Duodenal mucosa (tissue), 2 donors: ENCODE measurements at regions not wholly inside any gene's neighbourhood (a gene's known extent, or its start where the extent isn't known, plus 50 kb on each side); places are given as distances from the start of the nearest gene placed in this dataset.

Experiments
- H3K27ac ChIP-seq: one replicate; pipeline ENCODE4 v1.7.0; 2013; ENCODE audit warnings: low read depth, low read length
- H3K27me3 ChIP-seq, 2 donors: one replicate each; pipeline ENCODE4 v1.7.0; 2013; ENCODE audit warnings: low read length in 2 of 2, control low read depth in 1 of 2; ENCODE audit not compliant: insufficient read depth in 2 of 2, control insufficient read depth in 1 of 2
- H3K36me3 ChIP-seq, 2 donors: one replicate each; pipeline ENCODE4 v1.7.0; 2013; ENCODE audit warnings: low read length in 2 of 2, control low read depth in 1 of 2; ENCODE audit not compliant: insufficient read depth in 2 of 2, control insufficient read depth in 1 of 2
- H3K4me1 ChIP-seq, 2 donors: one replicate each; pipeline ENCODE4 v1.7.0; 2013; ENCODE audit warnings: low read length in 2 of 2, control low read depth in 1 of 2; ENCODE audit not compliant: insufficient read depth in 2 of 2, control insufficient read depth in 1 of 2
- H3K4me3 ChIP-seq, 2 donors: one replicate each; pipeline ENCODE4 v1.7.0; 2013; ENCODE audit warnings: low read length in 2 of 2, low read depth in 1 of 2
- H3K9ac ChIP-seq, 2 donors: one replicate each; pipeline ENCODE4 v1.7.0; 2013; ENCODE audit warnings: low read length in 2 of 2, low read depth in 1 of 2
- H3K9me3 ChIP-seq, 2 donors: one replicate each; pipeline ENCODE4 v1.7.0; 2013; ENCODE audit warnings: low read length in 2 of 2, control low read depth in 1 of 2; ENCODE audit not compliant: control insufficient read depth in 1 of 2

DNA sequence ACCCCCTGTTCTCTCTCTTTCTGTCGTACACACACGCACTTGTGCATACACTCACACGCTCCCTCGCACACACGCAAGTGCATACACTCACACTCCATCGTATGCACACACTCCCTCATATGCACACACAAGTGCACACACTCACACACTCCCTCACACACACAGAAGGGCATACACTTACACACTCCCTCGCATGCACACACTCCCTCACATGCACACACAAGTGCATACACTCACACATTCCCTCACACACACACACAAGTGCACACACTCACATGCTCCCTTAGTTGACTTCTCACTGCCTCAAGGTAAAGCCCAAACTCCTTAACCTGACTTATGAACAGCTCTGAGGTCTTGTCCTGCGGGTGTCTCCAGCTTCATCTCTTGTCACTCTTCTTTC, 78.7 kb downstream of the NOG start:
- Histone ChIP-seq H3K27ac (no peak overlapping the region), H3K4me1 (no peaks in the 10 kb centered on the region), H3K4me3 (no peak overlapping the region), H3K9me3 (no peaks in the 10 kb centered on the region), H3K27me3 (peaks cover 11 to 20% of the 10 kb centered on the region in 2 donors), H3K9ac (no peak overlapping the region), H3K36me3 (no peaks in the 10 kb centered on the region)

DNA sequence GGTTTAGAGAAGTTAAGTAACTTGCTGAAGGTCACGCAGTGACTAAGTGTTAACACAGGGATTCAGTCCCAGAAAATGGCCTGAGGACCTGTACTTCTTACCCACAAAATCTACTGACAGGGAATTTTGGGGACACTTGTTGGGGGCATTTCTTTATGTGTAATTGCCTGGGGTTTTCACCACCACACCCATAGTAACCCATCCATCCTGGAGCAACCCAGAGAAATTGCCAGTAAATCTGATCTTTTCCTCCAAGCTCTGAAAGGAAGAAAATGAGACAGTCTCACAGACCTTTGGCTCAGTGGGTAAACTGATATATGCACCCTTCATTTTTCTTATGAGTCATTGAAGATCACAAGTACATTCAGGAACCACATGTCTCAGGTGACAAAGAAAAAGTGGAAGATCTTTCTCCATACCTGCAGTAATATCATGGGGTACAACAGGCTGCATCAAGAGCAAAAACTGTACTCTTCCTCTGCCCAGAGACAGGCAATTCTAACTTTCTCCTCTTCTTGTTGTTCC, 81.0 kb downstream of the NOG start:
- peaks cover 0 to 4% of the 10 kb centered on the region in 2 donors for H3K4me1 ChIP-seq
- H3K4me3 ChIP-seq = no peak overlapping the region
- no peaks in the 10 kb centered on the region for H3K9me3 ChIP-seq
- no peak overlapping the region for H3K9ac ChIP-seq
- no peaks in the 10 kb centered on the region for H3K36me3 ChIP-seq
- H3K27me3 ChIP-seq = peaks cover 25 to 39% of the 10 kb centered on the region in 2 donors
- no peak overlapping the region for H3K27ac ChIP-seq

DNA sequence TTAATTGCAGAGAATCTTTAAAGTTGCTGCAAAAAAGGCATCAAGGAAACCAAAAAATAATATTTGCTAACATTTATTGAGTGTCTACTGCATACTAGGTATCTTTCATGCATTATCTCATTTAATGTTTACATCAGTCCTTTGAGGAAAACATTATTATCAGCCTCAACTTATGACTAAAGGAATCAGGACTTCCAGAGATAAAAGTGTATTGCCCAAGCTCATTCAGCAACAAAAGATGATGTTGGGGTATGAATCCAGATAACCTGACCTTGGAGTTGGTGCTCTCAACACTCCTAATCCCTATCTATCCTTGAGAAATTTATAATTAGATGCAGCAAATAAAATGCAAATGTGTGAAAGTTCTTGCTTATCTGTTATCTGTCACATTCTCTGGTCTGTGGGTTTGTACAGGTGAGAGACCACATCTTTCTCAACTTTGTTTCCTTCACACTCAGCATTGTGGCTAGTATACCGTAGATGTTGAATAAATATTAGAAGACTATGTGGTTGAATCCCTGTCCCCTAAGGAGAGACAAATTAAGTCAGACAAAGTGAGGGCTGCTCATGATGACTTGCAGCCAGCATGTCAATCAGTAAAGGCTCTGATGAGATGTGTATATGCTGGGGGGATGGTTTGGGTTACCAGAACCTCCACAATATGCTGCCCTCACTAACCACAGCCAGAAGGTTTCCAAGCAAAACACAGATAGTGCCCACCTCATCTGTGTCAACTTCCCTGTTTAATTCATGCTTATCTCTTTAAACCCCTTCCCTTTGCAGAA, 82.6 kb downstream of the NOG start:
- Histone ChIP-seq H3K27me3 (peaks cover 33 to 54% of the 10 kb centered on the region in 2 donors), H3K4me3 (no peak overlapping the region), H3K36me3 (no peaks in the 10 kb centered on the region), H3K4me1 (peaks cover 0 to 4% of the 10 kb centered on the region in 2 donors), H3K9me3 (no peaks in the 10 kb centered on the region), H3K9ac (no peak overlapping the region), H3K27ac (no peak overlapping the region)

DNA sequence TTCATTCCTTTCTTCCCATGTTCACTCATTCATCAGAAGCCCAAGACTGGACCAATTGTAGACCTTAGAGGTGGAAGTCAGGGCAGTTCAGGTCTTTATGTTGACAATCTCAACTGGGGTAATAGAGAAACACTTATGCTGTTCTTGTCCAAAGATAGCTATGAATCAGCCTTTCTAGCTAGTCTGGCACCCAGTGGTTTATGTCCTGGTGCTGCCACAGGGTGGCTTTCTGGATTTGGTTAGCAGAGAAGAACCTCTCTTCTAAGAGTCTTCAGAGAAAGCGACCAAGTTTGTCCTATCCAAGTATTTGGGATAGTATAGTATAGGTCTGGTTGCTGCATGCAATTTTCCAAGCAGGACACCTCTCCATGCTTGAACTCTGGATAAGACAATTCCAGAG, 83.3 kb downstream of the NOG start:
- Histone ChIP-seq H3K9ac (no peak overlapping the region), H3K27me3 (peaks cover 33 to 62% of the 10 kb centered on the region in 2 donors), H3K9me3 (no peaks in the 10 kb centered on the region), H3K4me3 (no peak overlapping the region), H3K36me3 (no peaks in the 10 kb centered on the region), H3K27ac (no peak overlapping the region), H3K4me1 (peaks cover 0 to 4% of the 10 kb centered on the region in 2 donors)

DNA sequence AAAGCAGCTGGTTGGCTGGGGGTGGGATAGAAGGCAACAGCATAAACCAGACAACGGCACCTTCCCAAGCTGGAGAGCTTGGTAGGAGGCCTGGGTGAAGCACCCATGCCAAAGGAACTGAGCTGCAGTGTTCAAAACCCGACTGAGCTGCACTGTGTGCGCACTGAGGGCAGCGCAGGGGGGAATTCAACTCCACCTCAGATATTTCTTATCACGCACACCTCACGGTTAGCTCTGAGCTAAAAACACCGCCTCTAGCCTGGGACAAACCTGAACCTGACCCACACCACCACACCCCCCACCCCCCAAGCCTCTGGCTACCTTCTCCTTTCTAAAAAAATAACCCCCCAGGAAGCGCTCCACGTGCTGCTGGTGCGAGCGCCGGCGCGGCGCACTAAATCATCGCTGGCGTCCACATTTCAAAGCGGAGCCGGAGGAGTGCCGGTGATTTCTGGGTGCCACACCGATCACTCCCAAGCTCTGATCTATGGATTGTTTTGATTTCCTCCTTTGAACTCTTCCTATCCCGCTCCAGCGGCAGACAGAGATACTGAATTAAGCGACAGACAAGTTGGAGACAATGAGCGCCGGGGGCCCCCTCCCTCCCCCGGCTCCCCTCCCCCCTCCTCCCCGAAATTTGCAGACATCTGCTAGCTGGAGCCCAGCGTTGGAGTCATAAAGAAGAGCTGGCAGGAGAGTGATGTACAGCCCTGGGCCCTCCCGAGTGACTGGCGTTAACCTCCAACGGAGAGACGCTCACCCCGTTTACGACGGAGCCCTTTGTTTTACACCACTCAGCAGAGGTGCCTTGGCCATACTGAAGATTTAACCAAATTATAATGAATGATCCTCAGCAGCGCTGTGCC, 85.0 kb downstream of the NOG start:
- no peak overlapping the region for H3K9ac ChIP-seq
- H3K4me3 ChIP-seq = peak overlapping the region; percentile 7 to 53
- no peak overlapping the region for H3K27ac ChIP-seq
- no peaks in the 10 kb centered on the region for H3K9me3 ChIP-seq
- peaks cover 0 to 4% of the 10 kb centered on the region in 2 donors for H3K4me1 ChIP-seq
- peaks cover 26 to 58% of the 10 kb centered on the region in 2 donors for H3K27me3 ChIP-seq
- no peaks in the 10 kb centered on the region for H3K36me3 ChIP-seq

DNA sequence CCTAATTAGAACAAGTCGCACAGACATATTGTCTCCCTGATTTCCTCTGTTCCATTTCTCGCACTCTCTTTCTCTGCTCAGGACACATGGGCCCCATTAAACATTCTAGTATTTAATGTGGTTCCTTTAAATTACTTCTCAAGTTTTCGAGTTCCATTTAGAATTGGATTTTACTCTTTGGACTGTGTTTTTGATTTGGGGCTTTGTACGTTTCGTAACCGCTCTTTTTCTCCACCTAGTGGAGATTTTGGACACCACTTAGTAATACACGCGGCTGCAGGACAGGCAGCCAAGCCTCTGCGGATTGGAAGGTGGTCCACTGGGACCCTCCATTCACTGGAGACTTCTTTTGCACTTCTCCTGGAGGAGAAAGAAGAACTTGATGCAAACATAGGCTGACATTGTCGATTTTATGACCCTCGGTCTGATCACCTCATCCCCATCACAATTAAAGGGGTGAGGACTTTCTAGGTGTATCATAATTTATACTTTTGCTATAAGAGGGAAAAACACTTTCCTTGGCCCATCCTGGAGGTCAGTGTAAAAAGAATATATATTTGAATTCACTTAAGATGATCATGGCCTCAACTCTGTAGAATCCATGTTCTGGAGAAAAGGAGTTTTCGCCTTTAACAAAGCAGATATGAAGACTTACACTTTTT, 85.7 kb downstream of the NOG start:
- peaks cover 0 to 4% of the 10 kb centered on the region in 2 donors for H3K4me1 ChIP-seq
- H3K27me3 ChIP-seq = peaks cover 29 to 58% of the 10 kb centered on the region in 2 donors
- no peaks in the 10 kb centered on the region for H3K36me3 ChIP-seq
- no peaks in the 10 kb centered on the region for H3K9me3 ChIP-seq
- H3K9ac ChIP-seq = no peak overlapping the region
- H3K4me3 ChIP-seq = peak overlapping the region; percentile 7 to 53
- H3K27ac ChIP-seq = no peak overlapping the region

DNA sequence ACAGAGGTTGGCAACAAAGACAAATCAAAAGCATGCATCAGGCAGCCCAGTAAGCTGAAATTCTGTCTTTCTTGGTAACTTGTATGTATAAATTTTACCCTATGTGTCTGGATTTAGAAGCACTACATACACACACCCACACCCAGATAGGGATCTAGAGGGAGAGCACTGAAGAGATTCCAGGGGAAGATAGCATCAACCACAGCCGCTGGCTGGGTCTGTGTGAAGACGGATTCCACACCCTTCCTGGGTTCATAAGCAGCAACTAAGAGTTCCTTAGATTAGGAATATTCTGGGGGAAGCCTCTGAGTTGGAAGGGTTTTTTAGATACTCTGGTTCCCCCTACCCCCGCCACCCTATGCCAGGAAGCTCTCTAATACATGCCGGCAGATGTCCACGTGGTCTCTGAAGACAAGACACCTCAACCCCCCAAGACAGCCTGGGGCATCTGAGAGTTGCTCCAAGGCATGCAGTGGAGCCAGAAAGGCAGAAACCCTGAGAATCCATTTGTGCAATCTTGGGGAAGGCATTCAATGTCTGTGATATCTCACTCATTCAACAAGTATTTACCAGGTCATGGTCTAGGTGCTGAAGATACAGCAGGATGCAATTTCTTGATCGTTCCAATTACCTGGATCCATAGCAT, 86.4 kb downstream of the NOG start:
- peaks cover 0 to 4% of the 10 kb centered on the region in 2 donors for H3K4me1 ChIP-seq
- no peaks in the 10 kb centered on the region for H3K9me3 ChIP-seq
- H3K4me3 ChIP-seq = no peak overlapping the region
- no peak overlapping the region for H3K27ac ChIP-seq
- peaks cover 29 to 59% of the 10 kb centered on the region in 2 donors for H3K27me3 ChIP-seq
- H3K36me3 ChIP-seq = no peaks in the 10 kb centered on the region
- H3K9ac ChIP-seq = no peak overlapping the region

DNA sequence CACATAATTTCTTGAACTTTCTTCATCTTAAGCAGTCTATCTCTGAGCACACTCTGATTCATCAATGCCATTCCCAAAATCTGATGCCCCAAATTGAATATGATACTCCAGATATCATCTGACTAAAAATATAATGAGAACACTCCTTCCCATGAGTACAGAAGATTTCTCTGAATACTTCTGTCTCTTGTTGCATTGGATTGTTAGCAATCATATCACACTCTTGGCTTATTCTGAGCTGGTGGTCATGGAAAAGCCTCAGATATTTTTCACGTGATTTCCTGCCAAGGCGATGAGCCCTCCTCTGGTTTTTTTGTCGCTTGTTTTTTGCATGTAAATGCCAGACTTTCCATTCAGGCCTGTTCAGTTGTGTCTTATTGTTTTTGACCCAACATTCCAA, 87.2 kb downstream of the NOG start:
- Histone ChIP-seq H3K9me3 (no peaks in the 10 kb centered on the region), H3K36me3 (no peaks in the 10 kb centered on the region), H3K9ac (no peak overlapping the region), H3K27me3 (peaks cover 29 to 62% of the 10 kb centered on the region in 2 donors), H3K27ac (no peak overlapping the region), H3K4me3 (no peak overlapping the region), H3K4me1 (peaks cover 0 to 4% of the 10 kb centered on the region in 2 donors)

DNA sequence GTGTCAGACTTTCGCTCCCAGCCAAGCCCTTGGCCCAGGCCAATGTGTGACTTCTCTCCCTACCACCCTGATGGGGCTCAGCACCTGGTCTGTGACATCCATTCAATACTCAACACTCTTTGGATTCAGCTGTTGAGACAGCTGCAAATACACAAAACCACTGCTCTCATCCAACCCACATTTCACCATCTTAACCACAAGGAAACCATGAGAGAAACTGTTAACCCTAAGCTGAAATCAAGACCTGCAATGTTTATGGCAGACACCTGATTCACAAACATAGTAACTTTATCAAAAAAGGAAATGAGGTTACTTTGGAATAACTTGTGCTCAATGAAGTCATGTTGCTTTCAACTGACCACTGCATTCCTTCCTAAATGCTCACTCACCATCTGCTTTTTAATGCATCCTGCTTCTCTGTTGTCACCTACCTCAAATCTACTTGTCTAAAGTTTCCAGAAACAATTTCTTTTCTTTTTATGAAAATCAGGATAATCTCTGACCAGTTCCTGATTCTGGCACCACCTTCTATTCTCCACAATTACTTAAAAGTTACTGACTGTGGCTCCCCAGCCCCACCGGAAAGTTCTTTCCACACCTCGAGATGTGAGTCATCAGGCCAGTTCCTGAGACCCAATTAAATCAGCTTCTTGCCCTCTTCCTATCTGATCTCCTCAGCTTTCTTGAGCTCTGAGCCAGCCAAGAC, 88.2 kb downstream of the NOG start:
- H3K4me3 ChIP-seq = no peak overlapping the region
- H3K27me3 ChIP-seq = peaks cover 27 to 52% of the 10 kb centered on the region in 2 donors
- peaks cover 0 to 4% of the 10 kb centered on the region in 2 donors for H3K4me1 ChIP-seq
- no peak overlapping the region for H3K27ac ChIP-seq
- H3K9ac ChIP-seq = no peak overlapping the region
- no peaks in the 10 kb centered on the region for H3K36me3 ChIP-seq
- H3K9me3 ChIP-seq = no peaks in the 10 kb centered on the region
